A673 (cell line): ENCODE measurements at regions not wholly inside any gene's neighbourhood (a gene's known extent, or its start where the extent isn't known, plus 50 kb on each side); places are given as distances from the start of the nearest gene placed in this dataset.

Source experiments
- BruUV-seq: library from RNA; stranded (reverse); fragments of 400-500 nt; replicated peaks from 2 replicates; lab custom pipeline; 2021; lab: Mats Ljungman, UMichigan
- CTCF ChIA-PET: fragments of 300-600 bp; sonication (Branson Sonifier 250); formaldehyde crosslinking; loops from one replicate; lab custom pipeline; 2022; ENCODE audit warnings: antibody characterized with exemption; lab: Charles Lee
- POLR2A ChIA-PET: fragments of 300-600 bp; sonication (Branson Sonifier 250); formaldehyde crosslinking; loops from one replicate; lab custom pipeline; 2022; ENCODE audit warnings: antibody characterized with exemption; ENCODE audit not compliant: low non-redundant PET; lab: Charles Lee
- DNase-seq: peaks from one replicate; pipeline ENCODE4 v3.0.0-alpha.2; 2015; ENCODE audit warnings: low spot score
- H3K27ac ChIP-seq: fragments of 200-600 bp; sonication (generic); 2 replicates; pipeline ENCODE4 v1.5.1; 2016; ENCODE audit warnings: mixed run types, low read depth, mild to moderate bottlenecking, mixed read lengths, antibody characterized with exemption, low read length; ENCODE audit not compliant: poor library complexity, severe bottlenecking
- H3K27me3 ChIP-seq: fragments of 200-600 bp; sonication (generic); replicated peaks from 2 replicates; pipeline ENCODE4 v1.6.1; 2017; ENCODE audit warnings: mixed run types, low read depth, mild to moderate bottlenecking, mixed read lengths, antibody characterized with exemption, low read length; ENCODE audit not compliant: insufficient read depth, poor library complexity
- H3K36me3 ChIP-seq: fragments of 200-600 bp; sonication (generic); 2 replicates; pipeline ENCODE4 v1.6.1; 2016; ENCODE audit warnings: mixed run types, mild to moderate bottlenecking, mixed read lengths, antibody characterized with exemption, low read length; ENCODE audit not compliant: insufficient read depth, poor library complexity, severe bottlenecking
- H3K4me1 ChIP-seq: fragments of 200-600 bp; sonication (generic); 2 replicates; pipeline ENCODE4 v1.6.1; 2017; ENCODE audit warnings: mixed run types, mild to moderate bottlenecking, mixed read lengths, antibody characterized with exemption, low read length; ENCODE audit not compliant: insufficient read depth, poor library complexity, severe bottlenecking
- H3K4me3 ChIP-seq: fragments of 200-600 bp; sonication (generic); 2 replicates; pipeline ENCODE4 v1.5.1; 2016; ENCODE audit warnings: low read depth, mixed run types, mild to moderate bottlenecking, mixed read lengths, low read length; ENCODE audit not compliant: poor library complexity, severe bottlenecking
- H3K9me3 ChIP-seq: fragments of 200-600 bp; sonication (generic); 2 replicates; pipeline ENCODE4 v1.6.1; 2016; ENCODE audit warnings: mixed run types, low read depth, mild to moderate bottlenecking, mixed read lengths, antibody characterized with exemption, low read length; ENCODE audit not compliant: poor library complexity, severe bottlenecking
- CTCF ChIP-seq: fragments of 300-800, 200-600 bp; sonication (generic); conservative IDR thresholded peaks from 2 replicates; pipeline ENCODE4 v1.5.1; 2017; ENCODE audit warnings: low read depth, mild to moderate bottlenecking, antibody characterized with exemption, low read length, moderate library complexity, mixed read lengths
- EZH2 ChIP-seq: fragments of 200-600 bp; sonication (generic); IDR thresholded peaks from 2 replicates; pipeline ENCODE4 v1.6.1; 2017; ENCODE audit warnings: borderline replicate concordance, low read depth, mild to moderate bottlenecking, mixed read lengths, antibody characterized with exemption, low read length; ENCODE audit not compliant: poor library complexity, severe bottlenecking
- intact Hi-C: fragments of 100-400 bp; cut with micrococcal nuclease; formaldehyde crosslinking; loops from one replicate; pipeline ENCODE4 v1.10.0; 2022; ENCODE audit not compliant: unreplicated experiment

- no peaks in the 10 kb centered on the region for H3K9me3 ChIP-seq
- H3K27me3 ChIP-seq = no peaks in the 10 kb centered on the region
- TF ChIP-seq EZH2 (no peak), CTCF (no peak)
- intact Hi-C loops = no loop called here
- CTCF ChIA-PET = no interaction called here
- DNase-seq = no peak
- no TSS peak for BruUV-seq
- peaks cover 14% of the 10 kb centered on the region for H3K4me1 ChIP-seq
- POLR2A ChIA-PET = no interaction called here
- no peak overlapping the region for H3K4me3 ChIP-seq
- no peak overlapping the region for H3K27ac ChIP-seq
- no peaks in the 10 kb centered on the region for H3K36me3 ChIP-seq
Observed at GRCh38 chr15:48002767-48003166, 118.0 kb upstream of the SLC24A5 start.

- Histone ChIP-seq H3K27ac (no peak overlapping the region), H3K4me3 (no peak overlapping the region), H3K9me3 (no peaks in the 10 kb centered on the region), H3K36me3 (no peaks in the 10 kb centered on the region), H3K4me1 (peaks cover 14% of the 10 kb centered on the region), H3K27me3 (no peaks in the 10 kb centered on the region)
- ChIA-PET CTCF (no interaction called here), POLR2A (no interaction called here)
- BruUV-seq = no TSS peak
- no peak for DNase-seq
- intact Hi-C loops = no loop called here
- TF ChIP-seq EZH2 (no peak), CTCF (no peak)
Observed at GRCh38 chr15:48003441-48003840, 117.3 kb upstream of the SLC24A5 start.

- Histone ChIP-seq H3K27ac (no peak overlapping the region), H3K4me1 (peaks cover 14% of the 10 kb centered on the region), H3K36me3 (no peaks in the 10 kb centered on the region), H3K27me3 (no peaks in the 10 kb centered on the region), H3K4me3 (no peak overlapping the region), H3K9me3 (no peaks in the 10 kb centered on the region)
- POLR2A ChIA-PET = no interaction called here
- DNase-seq = no peak
- TF ChIP-seq CTCF = no peak
- no peak for TF ChIP-seq EZH2
- CTCF ChIA-PET = no interaction called here
- intact Hi-C loops = no loop called here
- BruUV-seq = no TSS peak
Observed at GRCh38 chr15:48005077-48005476, 115.7 kb upstream of the SLC24A5 start.
